ENCODE measurements at regions not wholly inside any gene's neighbourhood (a gene's known extent, or its start where the extent isn't known, plus 50 kb on each side); places are given as distances from the start of the nearest gene placed in this dataset.
A peak's percentile ranks its signal among the peaks of the same experiment; 100 is the strongest.
"Not testable (repeated sequence)": the region's sequence is repeated elsewhere in the genome, so short reads cannot be mapped to it uniquely, and the experiment has no call there.

GRCh38 chr7:83824214-83824613 is 175.3 kb upstream of the SEMA3E start:
- peak; percentile 1 for DNase-seq (ENCODE audit: low read depth)

DNA sequence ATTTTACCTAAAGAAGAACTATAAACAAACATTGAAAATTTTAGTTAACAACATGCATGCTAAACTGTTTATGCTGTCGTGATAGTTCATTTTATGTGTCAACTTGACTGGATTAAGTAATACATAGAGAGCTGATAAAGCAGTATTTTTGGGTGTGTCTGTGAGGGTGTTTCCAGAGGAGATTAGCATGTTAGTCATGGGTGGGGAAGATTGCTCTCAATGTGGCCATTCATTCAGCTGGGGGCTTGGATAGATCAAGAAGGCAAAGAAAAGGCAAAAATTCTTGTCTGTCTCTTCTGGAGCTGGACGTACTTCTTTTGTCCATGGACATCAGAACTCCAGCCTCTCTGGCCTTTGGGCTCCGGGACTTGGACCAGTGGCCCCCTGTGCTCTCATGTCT is 172.9 kb upstream of the SEMA3E start:
- no peak for DNase-seq (ENCODE audit: low read depth)

DNA sequence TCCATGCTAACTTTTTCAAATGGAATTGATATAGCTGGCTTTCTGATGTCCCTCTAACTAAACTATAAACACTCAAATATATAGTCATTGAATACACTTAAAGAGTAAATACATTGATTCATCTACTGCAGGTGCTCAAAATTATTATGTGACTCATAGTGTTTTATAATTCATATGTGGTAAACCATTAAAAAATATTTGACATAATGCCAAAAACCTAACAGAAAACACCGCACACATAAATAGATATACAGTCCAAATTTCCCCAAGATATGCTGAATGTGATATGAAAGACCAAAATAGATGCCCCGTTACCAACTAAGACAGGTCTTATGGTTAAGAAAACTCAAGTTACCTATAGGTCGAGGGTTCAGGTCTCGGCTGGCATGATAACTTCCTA is 171.7 kb upstream of the SEMA3E start:
- no peak for DNase-seq (ENCODE audit: low read depth)

DNA sequence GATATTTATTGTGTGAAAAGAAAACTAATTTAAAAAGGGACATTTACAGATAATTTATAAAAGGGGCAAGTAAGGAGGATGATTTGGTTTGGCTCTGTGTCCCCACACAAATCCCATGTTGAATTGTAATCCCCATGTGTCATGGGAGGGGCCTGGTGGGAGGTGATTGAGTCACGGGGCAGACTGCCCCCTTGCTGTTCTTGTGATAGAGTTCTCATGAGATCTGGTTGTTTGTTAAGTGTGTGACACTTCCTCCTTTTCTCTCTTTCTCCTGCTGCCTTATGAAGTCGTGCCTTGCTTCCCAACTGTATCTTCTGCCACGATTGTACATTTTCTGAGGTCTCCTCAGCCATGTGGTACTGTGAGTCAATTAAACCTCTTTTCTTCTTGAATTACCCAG is 171.0 kb upstream of the SEMA3E start:
- DNase-seq (ENCODE audit: low read depth): no peak

DNA sequence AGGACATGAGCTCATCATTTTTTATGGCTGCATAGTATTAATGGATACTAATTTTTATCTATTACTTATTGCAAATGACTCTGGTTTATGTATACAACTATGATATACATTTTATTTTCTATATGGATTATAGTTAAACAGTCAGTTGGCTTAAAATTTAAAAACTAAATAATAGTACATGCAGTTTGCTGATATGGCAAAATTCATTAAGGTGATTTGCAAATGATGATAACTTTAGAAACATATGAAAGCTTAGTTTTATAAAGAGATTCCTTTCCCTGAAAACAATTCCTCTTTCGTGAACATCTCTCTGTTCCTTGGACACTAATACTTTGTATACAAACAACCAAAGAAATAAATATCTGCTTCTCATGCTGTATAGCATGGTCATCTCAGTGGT is 165.5 kb upstream of the SEMA3E start:
- no peak for DNase-seq (ENCODE audit: low read depth)

GRCh38 chr7:83812563-83812962 is 163.6 kb upstream of the SEMA3E start:
- DNase-seq (ENCODE audit: low read depth): not testable (repeated sequence)

DNA sequence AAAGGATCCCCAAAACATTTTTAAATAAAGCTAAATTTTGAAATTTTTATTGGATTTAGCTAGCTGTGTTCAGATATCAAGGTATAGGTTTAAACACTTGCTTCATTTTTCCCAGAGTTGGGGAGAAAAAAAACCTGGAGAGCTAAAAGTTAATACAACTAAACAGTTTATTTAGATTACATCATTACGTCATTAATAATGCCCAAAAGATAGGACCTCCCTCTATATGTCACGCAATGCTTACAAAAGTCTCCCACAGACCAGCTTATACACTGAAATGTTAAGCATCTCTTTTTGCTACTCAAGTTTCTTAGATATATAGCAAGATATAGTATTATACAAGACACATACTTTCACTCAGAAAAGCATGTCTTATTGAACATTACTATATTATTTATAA is 160.0 kb upstream of the SEMA3E start:
- DNase-seq (ENCODE audit: low read depth): no peak

GRCh38 chr7:83807774-83808173 is 158.8 kb upstream of the SEMA3E start:
- DNase-seq (ENCODE audit: low read depth): no peak

- no peak for DNase-seq (ENCODE audit: low read depth)
These were observed 157.6 kb upstream of the SEMA3E start for GRCh38 chr7:83806538-83806937.

GRCh38 chr7:83799333-83799732 is 150.4 kb upstream of the SEMA3E start:
- no peak for DNase-seq (ENCODE audit: low read depth)

DNA sequence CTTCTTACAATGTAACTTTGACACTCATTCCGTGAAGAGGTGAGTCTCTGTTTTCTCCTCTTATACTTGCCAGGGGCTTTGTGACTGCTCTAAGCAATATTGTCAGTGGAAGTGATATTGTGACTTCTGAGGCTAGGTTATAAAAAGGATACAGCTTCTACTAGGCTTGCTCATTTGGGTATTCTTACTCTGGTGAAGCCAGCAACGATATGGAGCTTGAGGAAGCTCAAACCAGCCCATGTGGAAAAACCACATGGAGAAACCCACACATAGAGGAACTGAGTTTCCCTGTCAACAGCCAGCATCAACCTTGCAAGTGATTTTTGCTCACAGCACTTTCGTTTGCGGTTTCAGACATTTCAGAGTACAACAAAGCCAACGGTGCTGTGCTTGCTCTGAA is 149.6 kb upstream of the SEMA3E start:
- no peak for DNase-seq (ENCODE audit: low read depth)

DNA sequence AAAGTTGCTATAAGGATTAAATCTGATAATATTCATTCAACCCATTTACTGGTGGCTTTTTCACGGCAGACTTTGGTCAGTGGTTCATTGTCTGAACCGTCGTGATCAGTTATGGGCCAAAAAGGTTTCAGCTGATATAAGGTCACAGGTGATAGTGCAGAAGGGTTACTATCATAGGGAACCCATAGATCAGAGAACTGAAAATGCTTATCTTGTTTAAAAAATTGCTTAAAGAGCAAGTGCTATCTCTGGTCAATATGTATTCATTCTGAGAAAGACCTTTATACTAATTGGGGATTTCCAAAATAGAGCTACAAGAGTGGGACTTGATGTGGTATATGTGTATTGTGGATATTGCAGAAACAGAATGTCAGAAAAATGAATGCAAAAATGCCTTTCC is 147.8 kb upstream of the SEMA3E start:
- no peak for DNase-seq (ENCODE audit: low read depth)

GRCh38 chr7:83794829-83795228 is 145.9 kb upstream of the SEMA3E start:
- DNase-seq (ENCODE audit: low read depth): no peak

- DNase-seq (ENCODE audit: low read depth): no peak
These were observed 144.6 kb upstream of the SEMA3E start for GRCh38 chr7:83793558-83793957.

GRCh38 chr7:83791737-83792136 is 142.8 kb upstream of the SEMA3E start:
- no peak for DNase-seq (ENCODE audit: low read depth)

DNA sequence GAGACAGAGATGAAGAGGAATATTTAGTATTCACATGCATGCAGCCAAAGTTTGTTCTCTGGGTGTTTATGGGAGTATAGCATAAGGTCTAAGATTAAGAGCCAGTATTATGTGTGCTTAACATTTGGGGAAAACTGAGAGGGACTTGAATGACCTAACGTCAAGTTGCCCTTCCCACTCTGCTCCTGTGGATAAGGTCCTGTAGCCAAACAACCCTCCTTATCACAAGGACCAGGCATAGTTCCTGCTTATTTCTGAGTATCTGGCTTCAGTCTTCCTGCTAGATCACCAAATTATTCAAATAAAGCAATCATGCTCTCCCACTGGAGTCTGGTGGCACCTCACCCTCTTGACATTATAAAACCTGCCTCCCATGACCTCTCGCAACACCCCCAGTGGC is 137.9 kb upstream of the SEMA3E start:
- DNase-seq (ENCODE audit: low read depth): no peak

DNA sequence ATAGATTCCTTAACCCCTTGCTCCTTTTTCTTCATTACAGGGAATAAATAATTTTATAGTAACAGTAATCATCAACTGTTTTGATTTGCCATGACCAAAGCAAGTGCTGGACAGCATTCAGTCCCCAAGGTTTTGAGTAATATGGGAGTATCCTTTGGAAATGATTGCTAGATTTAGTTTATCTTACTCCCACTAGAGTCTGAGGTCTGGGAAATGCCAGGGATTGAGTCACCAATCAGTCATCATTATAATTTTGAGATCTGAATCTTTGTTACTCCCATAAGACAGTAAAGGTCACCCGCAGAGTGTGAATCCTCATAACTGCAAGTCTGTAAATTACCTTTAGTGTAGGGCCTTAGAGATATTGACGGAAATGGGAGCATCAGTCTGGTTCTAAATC is 133.7 kb upstream of the SEMA3E start:
- no peak for DNase-seq (ENCODE audit: low read depth)

DNA sequence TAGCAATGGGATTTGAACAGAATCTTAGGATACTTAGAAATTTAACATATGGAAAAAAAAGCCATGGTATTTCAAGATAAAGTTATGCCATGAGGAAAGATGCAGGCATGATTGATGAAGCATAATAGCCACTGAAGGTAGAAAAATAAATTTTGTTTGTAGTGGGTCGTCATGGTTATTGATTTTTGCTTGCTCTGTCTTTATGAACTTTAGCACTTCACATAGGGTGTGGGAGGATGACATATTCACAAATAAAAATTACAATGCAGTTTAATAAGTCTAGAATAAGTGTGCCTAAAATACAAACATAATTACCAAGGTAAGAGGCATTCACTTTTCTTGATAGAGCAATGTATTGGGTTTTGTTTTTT is 129.1 kb upstream of the SEMA3E start:
- DNase-seq (ENCODE audit: low read depth): no peak

DNA sequence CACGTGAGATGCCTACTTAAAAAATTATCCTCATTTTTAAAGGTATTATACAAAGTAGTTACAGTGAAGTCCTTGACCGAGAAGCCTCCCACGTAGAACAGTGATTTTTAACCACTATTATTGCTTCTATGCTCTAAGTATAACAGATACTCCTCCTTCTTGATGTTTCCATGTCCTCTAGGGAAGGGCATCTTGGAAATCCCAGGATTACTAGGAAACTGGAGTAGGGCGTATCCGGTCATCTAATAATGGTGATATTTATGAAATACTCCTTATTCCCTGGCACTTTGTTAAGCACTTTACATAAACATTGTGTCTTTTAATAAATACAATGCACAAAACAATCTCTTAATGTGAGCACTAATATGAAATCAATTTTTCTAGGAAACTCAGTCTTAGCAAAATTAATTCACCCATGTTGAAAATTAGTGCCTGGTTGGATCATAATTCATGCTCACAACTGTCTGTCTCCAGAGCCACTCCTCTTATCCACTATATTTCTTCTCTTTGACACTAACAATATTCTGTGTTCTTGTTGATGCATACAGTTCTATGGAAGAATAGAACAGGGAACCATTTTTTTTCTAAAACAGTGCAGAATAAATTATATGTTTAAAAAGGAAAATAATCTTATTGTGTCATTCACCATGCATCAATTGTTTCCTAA is 128.6 kb upstream of the SEMA3E start:
- DNase-seq (ENCODE audit: low read depth): no peak

DNA sequence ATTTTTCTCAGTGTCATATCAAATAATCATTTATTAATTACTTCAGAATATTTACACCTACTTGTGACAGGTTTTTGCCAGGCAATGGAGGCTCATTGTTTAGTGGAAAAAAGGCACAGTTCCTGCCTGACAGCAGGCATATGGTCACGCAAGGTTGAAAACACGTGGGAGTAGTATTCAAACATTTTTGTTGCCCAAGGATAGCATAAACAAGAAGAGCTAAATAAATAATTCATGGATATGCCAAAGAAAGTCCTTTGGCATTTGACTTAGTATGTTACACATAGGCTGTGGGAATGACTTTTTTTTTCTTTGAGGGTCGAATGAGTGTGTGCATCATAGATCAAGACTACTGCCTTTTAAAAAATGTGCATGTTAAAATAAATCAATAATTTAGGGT is 120.5 kb upstream of the SEMA3E start:
- DNase-seq (ENCODE audit: low read depth): no peak

DNA sequence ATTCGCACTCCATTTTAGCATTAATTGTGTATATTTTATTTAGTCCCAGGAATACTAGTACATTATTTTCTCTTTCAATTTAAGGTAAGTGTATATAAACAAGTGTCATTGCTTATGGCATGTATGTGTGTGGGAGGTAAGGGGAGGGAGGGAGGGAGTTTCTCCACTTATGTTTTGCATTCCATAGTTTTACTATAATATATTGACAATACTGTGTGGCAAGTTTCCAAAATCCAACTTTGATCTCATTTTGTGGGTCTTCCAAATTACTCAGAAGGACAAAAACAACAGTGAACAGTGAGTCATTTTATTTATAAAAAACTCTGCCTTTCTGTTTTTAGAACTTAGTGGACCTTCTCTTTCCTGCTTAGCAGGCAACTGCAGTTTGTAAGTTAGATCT is 102.3 kb upstream of the SEMA3E start:
- DNase-seq (ENCODE audit: low read depth): peak; percentile 1

GRCh38 chr7:83749495-83749894 is 100.6 kb upstream of the SEMA3E start:
- no peak for DNase-seq (ENCODE audit: low read depth)

- no peak for DNase-seq (ENCODE audit: low read depth)
These were observed 90.6 kb upstream of the SEMA3E start for GRCh38 chr7:83739527-83739926.

DNA sequence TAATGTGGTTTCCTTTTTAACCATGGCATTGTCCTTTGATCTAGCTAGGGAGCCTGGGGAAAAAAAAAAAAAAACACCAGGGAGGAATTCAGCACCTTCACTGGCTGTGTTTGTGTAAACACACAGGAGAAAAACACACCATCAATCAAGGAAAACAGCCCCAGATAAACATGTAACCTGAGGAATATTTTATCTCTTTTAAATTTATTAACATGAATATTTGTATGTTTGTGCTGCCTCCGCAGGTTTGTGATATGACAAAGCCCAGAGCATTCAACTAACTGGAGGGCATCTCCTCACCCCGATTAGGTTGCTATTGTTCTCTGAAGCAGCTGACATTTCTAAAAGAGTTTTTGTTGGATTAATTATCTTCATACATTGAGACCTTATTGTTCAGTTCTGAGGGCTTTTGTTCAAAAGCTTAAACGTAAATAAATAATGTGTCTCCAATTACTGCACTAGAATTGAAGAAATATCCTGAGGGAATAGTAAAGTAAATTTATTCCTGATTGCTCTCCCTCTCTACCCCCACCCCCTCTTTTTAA is 89.4 kb upstream of the SEMA3E start:
- no peak for DNase-seq (ENCODE audit: low read depth)

DNA sequence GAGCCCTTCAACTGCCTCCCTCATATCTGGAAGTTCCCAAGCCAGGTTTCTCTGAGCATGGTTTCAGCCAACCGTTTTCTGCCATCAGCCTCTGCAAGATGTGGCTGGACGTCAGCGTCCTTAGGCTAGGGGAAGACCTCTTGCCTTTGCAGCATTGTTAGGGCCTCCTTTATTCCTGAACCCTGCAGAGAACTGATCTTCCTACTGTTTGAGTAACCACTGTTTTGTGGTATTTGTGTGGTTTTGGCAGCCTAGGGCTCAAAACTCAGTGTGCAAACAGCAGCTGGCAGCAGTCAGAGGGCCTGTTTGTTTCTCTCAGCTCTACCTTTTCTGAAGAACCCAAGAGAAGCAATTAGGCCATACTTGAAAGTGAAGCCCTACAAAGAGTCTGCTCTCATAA is 83.4 kb upstream of the SEMA3E start:
- no peak for DNase-seq (ENCODE audit: low read depth)
